Stimulated activated CD4-positive, alpha-beta T cell treated with anti-CD3 and anti-CD28 coated beads, Interleukin-12 subunit alpha, Interleukin-12 subunit beta, amount 100 ng/mL, for 4 hours (primary cell): ENCODE measurements at regions not wholly inside any gene's neighbourhood (a gene's known extent, or its start where the extent isn't known, plus 50 kb on each side); places are given as distances from the start of the nearest gene placed in this dataset.
"Not testable (repeated sequence)": the region's sequence is repeated elsewhere in the genome, so short reads cannot be mapped to it uniquely, and the experiment has no call there.

ENCODE experiments used
- DNase-seq: peaks from one replicate; pipeline ENCODE4 v3.0.0-alpha.2; 2020

GRCh38 chr2:40700231-40700954 is 248.5 kb upstream of the SLC8A1 start:
- no peak for DNase-seq

GRCh38 chr2:40712197-40712894 is 260.5 kb upstream of the SLC8A1 start:
- DNase-seq, result not testable (repeated sequence)

DNA sequence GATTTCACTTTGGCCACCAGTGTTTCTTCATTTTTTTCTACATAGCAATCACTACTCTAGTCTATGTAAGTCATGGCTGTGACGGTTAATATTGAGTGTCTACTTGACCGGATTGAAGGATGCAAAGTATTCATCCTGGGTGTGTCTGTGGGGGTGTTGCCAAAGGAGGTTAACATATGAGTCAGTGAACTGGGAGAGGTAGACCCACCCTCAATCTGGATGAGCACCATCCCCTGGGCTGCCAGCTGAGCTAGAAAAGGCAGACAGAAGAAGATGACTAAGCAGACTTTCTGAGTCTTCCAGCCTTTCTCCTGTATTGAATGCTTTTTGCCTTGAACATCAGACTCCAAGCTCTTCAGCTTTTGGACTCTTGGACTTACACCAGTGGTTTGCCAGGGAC is 265.0 kb upstream of the SLC8A1 start:
- no peak for DNase-seq

GRCh38 chr2:40719414-40719813 is 267.5 kb upstream of the SLC8A1 start:
- no peak for DNase-seq

DNA sequence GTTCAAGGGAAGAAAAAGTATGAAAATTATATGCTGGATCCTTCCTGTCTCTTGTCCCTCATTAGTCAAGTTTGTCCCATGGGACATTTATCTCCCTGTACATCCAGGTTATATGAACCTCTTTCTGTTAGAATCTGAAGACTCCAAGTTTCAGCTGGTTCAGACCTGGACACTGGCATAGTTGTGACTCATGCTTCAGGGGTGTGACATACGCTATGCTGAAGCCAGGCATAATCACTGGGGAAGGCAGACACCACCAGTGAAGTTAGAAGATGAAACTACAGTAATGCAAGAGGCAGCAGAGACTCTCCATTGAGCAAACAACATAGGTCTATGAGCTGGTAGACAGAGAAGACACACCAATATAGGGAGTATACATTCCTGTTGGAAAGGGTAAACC is 269.7 kb upstream of the SLC8A1 start:
- no peak for DNase-seq

DNA sequence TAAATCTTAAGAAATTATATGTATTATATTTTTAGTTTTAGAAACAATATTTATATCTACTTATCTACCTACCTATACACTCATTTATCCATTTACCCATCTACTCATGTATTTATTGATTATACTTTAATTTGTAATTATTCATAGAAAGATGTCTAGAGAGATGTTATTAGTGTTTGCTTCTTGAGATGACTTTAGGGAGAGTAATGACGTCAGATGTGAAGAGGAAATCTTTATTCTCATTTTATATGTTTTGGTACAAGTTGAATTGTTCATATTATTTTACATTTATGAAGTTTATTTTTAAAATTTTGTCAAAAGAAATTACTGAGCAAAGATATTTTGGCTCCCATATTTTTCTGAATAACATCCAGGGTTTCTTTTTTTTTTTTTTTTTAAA is 271.3 kb upstream of the SLC8A1 start:
- DNase-seq, result no peak

GRCh38 chr2:40725040-40725439 is 273.1 kb upstream of the SLC8A1 start:
- DNase-seq, result no peak

GRCh38 chr2:40725950-40726349 is 274.1 kb upstream of the SLC8A1 start:
- no peak for DNase-seq

GRCh38 chr2:40734797-40735196 is 282.9 kb upstream of the SLC8A1 start:
- DNase-seq, result no peak

DNA sequence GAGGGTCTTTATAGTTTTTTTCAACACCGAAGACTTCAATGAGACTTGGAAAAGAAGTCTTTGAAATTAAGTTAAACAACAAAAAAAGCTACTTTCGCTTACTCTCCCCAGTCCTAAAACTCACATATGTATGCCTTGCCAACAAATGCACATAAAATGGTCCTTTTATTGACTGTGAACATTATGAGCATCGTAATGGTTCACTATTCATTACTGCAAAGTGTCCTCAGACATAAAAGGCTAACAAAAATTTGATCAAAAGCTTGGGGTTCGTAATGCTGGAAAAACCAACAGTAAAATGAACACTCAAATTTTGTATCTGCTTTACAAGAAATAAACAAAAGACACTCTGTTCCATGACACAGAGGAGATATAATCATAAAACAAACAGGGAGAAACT is 285.3 kb upstream of the SLC8A1 start:
- no peak for DNase-seq

DNA sequence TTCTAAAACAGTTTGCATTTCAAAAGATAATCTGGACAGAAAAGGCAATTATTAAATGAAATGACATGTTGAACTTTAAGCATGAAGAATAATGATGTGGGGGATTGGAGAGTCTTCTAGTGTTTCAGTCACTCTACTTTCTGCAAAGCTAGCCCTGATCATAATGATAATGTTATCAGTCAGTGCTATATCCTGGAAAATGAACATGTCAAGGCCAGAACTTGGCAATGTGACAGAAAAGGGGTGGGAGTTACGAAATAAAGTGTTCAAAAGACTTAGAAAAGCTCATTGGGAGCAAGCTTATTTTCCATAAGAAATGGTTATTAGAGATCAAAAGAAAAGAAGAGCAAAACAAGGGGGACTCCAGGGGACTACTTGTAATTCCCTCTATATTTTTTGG is 288.5 kb upstream of the SLC8A1 start:
- no peak for DNase-seq

DNA sequence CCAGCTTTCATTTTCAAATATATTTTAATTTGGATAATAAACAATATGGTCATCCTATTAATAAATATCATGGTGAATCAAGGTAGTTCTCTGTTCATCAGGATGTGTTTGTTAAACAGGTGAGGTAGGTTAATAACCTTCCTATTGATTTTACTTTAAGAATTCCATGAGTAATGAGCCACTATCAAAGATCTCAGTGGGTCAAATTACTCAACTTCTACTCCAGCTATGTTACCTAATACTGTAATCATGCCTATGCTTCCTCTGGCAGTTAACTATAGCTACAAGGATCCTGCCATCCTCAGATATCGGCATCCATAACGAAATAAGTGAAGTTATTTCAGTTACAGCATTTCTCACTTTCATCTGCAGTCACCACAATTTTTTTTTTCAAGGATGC is 289.6 kb upstream of the SLC8A1 start:
- no peak for DNase-seq

DNA sequence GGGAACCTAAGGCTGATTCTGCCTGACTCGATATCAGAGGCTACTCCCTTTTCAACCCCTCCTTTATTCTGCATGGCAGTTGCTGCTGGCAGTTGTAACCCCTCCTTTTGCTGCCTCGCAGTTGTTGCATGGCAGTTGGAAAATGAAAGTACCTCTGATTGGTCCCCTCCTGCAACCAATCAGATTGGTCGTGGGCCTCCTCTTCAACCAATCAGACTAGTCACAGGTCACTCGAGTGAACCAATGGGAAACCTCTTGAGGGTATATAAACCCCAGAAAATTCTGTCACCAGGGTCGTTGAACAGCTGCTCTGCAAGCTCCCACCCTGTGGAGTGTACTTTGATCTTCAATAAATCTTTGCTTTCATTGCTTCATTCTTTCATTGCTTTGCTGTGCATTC is 294.3 kb upstream of the SLC8A1 start:
- no peak for DNase-seq

DNA sequence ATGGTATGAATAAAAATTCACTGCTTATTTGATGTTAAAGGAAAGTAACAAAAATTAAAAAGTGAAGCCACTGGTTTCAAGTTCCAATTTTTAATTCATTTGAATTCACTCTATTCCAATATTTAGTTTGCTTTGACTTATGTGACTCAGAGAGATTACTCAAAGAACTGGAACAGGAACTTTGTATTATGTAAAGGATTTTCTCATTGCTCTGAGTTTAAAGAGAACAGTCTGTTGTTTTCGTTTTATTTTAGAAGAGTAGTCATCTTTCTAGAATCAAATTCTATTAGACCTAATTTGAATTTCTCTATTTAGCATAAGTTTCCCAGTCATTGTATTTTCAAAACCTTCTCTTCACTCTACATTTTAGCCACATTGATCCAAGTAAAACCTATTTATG is 300.1 kb upstream of the SLC8A1 start:
- no peak for DNase-seq

GRCh38 chr2:40752796-40753195 is 300.9 kb upstream of the SLC8A1 start:
- DNase-seq, result no peak

DNA sequence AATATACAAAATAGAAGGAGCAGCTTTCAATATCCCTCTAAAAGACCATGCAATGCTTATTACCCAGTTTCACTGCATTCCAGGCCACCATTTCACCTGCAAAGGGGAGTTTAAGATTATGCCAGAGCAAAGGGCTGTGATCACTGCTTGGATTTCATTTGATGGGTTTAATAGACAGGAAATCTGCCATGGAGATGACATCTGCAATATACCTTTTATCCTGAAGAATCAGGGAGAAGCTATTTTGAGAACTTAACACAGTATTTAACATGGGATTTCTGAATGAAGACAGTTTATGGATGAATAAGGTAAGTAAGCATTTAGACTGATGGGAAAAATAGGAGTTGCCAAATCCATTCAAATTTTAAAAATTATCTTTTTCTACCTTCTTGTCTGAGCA is 303.0 kb upstream of the SLC8A1 start:
- DNase-seq, result no peak

- no peak for DNase-seq
Observed at GRCh38 chr2:40758401-40759155, 306.7 kb upstream of the SLC8A1 start.

DNA sequence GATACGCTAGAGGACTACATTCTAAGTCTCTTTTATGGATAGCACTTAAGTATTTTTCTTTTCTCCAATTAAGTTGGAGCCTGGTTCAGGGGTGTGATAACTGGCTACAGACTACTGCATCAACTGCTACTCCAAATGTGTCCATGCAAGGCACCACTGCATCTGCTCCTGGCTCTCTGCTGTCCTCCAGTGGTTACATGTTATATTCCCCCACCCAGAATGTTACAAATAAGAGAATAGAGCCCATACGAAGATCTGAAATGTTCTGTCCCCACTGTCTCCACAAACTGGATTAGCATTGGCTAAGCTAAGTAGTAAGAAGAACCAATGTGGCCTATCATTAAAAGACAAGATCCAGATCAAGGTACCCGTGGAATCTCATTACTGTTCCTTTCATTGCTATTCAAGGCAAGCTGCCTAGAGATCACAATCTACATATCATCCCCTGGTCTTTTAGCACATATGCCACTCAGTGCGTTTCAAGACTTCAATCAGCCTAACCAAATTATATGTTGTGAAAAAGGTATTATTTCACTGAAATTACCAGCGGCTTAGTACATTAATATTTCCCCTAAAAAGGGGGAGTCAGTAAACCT is 308.3 kb upstream of the SLC8A1 start:
- no peak for DNase-seq

DNA sequence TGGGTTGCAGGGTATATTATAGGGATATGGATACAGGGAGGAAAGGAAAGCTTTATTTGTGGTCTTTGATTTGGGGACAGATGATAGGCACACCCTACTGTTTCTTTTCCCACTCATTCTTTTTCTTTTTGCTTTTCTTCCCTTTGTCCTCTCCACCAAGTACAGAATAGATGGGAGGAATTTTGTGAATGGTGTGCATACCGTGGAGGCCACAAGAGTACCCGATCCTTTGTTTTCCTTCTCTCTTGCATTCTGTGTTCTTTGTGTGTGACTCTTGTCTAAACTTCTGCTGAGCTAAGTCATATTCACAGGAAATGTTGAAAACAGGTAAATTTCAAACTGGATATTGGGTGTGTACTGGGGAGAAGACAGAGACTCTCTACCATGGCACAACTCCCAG is 321.4 kb upstream of the SLC8A1 start:
- no peak for DNase-seq

DNA sequence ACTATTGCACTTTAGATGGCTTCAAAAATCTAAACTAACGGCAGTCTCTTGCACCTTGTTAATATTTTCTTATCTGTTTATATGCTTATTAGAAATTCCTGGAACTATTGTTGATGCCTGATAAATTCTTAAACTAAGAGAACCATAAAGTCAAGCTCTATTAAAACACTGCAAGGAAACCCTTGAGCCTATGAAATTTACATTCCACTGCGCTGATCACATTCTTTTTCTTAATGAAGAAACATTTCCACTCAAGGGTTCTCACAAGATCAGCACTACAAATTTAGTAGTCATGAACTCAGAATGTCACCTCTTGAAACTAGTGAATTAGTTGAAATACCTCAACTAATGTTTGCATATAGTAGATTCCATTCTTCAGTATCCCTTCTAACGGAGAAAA is 331.8 kb upstream of the SLC8A1 start:
- no peak for DNase-seq

- DNase-seq, result no peak
Observed at GRCh38 chr2:40786636-40787035, 334.7 kb upstream of the SLC8A1 start.

GRCh38 chr2:40797120-40797519 is 345.2 kb upstream of the SLC8A1 start:
- no peak for DNase-seq

DNA sequence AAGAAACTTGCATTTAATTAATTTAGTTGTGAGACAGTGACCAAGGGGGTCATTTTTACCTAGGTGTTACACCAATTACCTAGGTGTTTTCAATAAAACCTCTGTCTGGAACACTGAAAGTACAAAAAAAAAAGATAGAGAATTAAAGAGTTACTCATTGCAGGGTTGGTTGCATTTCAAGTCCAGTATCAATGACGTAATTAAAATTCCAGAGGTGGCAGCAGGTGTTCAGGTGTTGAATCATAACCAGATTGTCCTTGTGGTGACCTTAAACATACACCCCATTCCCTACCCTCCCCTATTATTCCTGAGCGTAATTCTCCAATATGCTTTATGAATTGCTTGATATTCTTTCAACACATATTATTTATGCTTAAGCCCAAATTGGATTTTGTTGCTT is 352.0 kb upstream of the SLC8A1 start:
- DNase-seq, result no peak

- DNase-seq, result no peak
Observed at GRCh38 chr2:40809156-40809555, 357.3 kb upstream of the SLC8A1 start.
